ENCODE measurements at regions not wholly inside any gene's neighbourhood (a gene's known extent, or its start where the extent isn't known, plus 50 kb on each side); places are given as distances from the start of the nearest gene placed in this dataset.

GRCh38 chr15:62877276-62877857, 165.2 kb upstream of the TPM1 start:
- no peak for DNase-seq

GRCh38 chr15:62878070-62878469, 164.5 kb upstream of the TPM1 start:
- no peak for DNase-seq

GRCh38 chr15:62879770-62880169, 162.8 kb upstream of the TPM1 start:
- DNase-seq = no peak

GRCh38 chr15:62880278-62880677, 162.3 kb upstream of the TPM1 start:
- no peak for DNase-seq

DNA sequence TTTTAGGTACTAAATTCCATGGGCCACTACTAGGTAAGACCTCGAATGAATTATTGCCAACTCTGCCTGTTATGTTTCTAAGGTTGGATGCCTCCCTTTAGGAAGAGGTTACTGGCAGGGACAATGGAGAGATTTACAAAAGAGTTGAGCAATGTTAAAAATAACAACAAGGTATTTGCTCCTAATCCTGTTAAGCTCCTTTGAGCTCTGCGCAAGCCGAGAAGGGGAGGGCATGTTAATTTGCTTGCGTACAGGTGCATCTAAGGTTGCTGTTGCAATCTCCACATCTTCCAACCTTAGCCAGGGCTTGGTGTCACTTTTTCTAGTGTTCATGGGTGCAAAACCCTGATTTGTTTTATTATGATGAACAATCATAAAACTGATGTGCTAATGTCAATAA, 161.5 kb upstream of the TPM1 start:
- no peak for DNase-seq

- DNase-seq = no peak
Measured at GRCh38 chr15:62883938-62884479, 158.5 kb upstream of the TPM1 start.

- DNase-seq = no peak
Measured at GRCh38 chr15:62886431-62887071, 156.0 kb upstream of the TPM1 start.

DNA sequence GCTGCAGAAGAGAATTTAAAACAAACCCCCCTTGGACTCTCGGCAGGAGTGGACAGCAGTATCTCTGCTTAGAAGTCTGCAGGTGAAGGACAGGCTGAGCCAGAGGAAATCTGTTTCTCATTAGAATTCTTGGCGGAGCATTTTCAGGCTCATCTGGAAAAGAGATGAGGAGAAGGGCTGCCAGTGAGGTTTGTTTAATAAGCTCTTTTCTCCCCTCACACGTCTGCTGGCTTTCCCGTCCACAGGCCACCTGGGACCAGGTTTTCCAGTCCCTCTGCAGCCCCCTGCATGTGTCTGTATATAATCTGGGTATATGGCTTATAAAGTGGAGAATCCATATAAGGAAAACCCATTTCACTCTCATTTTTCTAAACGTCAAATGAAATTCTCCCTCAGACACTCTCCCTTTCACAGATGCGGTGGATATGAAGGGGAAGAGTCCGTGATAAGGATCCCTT, 155.4 kb upstream of the TPM1 start:
- no peak for DNase-seq

- no peak for DNase-seq
Measured at GRCh38 chr15:62888623-62889022, 153.9 kb upstream of the TPM1 start.

GRCh38 chr15:62889141-62889661, 153.3 kb upstream of the TPM1 start:
- DNase-seq = no peak

GRCh38 chr15:62889734-62890505, 152.6 kb upstream of the TPM1 start:
- DNase-seq = no peak

DNA sequence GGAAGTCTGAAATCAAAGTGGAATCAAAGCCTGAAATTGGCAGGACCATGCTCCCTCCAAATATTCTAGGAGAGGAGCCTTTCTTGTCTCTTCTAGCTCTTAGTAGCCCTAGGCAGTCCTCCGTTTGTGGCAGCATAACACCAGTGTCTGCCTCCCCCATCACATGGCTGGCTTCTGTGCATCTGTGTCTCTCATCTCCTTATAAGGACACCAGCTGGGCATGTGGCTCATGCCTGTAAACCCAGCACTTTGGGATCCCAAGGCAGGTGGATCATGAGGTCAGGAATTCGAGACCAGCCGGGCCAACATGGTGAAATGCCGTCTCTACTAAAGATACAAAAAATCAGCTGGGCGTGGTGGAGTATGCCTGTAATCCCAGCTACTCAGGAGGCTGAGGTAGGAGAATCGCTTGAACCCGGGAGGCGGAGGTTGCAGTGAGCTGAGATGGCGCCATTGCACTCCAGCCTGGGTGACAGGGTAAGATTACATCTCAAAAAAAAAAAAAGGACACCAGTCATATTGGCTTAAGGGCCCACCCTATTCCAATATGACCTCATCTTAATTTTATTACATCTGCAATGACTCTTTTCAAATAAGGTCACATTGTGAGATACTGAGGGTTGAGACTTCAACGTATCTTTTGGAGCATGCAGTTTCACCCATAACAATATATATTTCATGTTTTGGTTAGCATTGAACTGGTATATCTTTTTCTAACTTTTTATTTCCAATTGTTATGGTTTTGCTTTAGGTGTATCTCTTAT, 148.0 kb upstream of the TPM1 start:
- no peak for DNase-seq

GRCh38 chr15:62895139-62895866, 147.2 kb upstream of the TPM1 start:
- no peak for DNase-seq

DNA sequence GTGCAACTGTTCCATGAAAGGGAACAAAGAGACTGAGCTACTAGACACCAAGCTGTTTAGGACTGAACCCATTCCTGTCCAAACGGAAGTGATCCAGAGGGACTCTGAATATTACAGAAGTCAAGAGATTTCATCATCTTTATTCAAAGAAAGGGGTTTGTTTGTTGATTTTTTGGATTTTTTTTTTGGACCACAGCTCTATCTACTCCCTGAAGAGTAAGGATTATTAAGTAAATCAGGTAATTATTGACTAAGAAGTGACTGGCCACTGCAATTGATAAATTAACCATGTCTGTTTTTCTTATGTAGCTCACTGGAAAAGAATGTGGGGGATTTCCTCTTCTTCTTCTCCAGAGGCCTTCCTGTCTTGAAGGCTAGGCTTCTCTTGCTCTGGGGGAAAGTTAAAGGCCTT, 146.6 kb upstream of the TPM1 start:
- no peak for DNase-seq

DNA sequence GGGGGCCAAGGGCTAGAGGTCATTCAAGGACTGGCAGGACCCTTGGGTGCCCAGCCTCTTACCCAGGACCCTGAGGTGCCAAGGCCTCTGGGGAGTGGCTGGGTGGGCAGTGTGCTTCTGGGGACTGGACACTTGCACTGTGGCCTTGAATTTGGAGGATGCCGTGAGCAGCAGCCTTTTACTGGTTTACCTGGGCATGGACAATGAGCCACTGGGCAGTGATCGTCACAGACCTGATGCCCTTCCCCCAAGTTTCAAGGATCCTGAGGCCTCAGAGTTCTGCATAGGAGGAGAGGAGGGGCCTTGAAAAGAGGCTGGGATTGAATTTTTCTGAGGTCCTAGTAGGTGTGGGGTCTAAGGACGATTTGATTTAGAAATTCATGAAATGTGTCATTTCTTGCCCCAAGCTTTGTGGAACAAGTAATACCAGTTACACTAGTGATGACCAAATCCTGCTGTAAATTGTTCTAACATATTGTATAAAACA, 146.1 kb upstream of the TPM1 start:
- no peak for DNase-seq

DNA sequence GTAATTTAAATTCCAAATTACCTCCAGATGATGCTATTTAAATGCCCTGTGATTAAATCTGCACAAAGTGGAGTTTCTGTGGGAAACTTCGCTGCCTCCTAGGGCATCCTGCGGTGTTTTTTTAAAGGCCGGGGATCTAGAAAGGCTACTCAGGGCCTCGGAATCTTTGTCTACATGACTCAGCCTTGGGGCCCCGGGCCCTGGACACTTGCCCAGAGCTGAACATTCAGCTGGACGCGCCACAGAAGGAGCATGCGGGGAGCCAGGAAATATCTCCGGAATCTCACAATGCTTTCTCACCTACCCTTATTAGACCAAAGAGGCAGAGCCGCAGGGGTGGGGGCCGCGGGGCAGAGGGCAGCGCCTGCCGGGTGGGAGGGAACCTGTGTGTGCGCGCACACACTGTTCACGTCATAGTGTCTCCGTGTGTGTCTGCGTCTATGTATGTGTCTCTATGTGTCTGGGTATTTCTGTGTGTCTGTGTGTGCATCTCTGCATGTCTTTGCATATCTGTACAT, 145.5 kb upstream of the TPM1 start:
- no peak for DNase-seq

- DNase-seq = no peak
Measured at GRCh38 chr15:62897634-62898033, 144.9 kb upstream of the TPM1 start.

DNA sequence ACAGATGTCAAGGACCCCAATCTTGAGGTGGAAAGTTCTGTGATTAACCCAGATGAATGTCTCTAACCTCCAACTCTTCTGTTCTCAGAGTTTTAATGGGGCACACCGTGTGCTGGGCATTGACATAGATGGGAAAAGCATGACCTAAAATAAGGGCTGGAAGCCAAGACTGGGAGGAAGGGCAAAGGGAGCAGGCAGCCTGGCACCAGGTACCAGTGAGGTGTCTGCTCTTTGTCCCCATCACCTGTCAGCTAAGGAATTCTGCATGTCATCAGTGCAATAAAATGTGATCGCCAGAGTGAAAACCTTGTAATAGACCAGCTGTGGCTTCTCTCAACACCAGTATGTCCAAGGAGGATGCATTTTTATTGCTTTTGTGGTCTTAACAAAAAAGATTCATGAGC, 143.5 kb upstream of the TPM1 start:
- no peak for DNase-seq

DNA sequence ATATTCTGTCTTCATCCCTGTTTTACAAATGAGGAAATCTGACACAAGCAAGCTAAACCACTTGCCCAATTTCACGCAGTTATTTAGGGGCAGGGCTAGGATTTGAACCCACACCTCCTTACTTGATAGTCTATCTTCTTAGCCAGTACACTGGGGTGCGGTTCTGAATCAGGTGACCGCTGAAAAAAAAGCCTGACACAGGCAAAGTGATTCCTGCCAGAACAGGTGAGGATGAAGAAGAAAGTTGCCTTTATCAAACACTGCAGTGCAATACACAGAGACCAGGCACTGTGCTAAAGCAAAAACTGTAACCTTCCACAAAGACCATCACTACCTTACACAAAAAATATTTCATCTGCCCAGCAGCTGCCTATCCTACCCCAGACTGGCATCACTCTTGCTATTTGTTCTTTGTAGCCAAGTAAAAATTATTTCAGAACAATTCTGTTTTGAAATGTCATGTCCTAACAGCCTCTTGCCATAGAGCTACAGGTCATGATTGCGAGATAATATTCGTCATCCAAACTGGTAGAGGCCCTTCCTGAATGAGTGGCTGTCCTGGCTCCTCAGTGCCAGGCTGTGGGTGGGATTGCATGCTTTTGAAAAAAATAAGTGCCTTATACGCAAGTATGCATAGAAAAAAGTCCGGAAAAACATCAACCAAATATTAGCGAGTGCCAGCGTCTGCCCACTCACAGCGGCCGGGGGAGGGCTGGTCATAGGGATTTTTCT, 142.3 kb upstream of the TPM1 start:
- DNase-seq = no peak

DNA sequence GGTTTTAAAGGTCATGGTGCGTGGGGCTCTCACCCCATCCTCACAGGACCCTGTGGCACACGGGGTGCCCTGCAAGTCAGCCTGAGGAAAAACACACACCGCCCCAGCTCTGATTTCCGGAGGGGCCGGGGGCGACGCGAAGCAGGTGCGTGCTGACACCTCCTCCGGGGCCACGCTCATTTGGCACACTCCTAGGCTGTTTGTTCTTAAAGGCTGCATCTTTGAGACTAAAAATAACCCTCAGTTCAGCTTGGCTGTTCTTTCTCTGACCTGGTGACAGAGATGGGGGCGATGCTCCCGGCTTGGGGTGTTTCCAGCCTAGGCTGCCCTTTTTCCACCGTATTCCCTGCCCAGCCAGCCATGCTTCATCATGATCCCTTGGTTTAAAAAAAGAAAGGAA, 141.5 kb upstream of the TPM1 start:
- DNase-seq = no peak

GRCh38 chr15:62901909-62902546, 140.5 kb upstream of the TPM1 start:
- no peak for DNase-seq

All from stimulated activated CD4-positive, alpha-beta T cell treated with anti-CD3 and anti-CD28 coated beads, Interleukin-2, amount 100 ng/mL, for 48 hours (primary cell).